GM21515 (cell line): ENCODE measurements at regions not wholly inside any gene's neighbourhood (a gene's known extent, or its start where the extent isn't known, plus 50 kb on each side); places are given as distances from the start of the nearest gene placed in this dataset.
A peak's percentile ranks its signal among the peaks of the same experiment; 100 is the strongest.
"Not testable (repeated sequence)": the region's sequence is repeated elsewhere in the genome, so short reads cannot be mapped to it uniquely, and the experiment has no call there.

Source experiments
- ATAC-seq: cut with Tn5 transposase; IDR thresholded peaks from one replicate; pipeline ENCODE4 v1.9.1; 2021; ENCODE audit not compliant: unreplicated experiment

DNA sequence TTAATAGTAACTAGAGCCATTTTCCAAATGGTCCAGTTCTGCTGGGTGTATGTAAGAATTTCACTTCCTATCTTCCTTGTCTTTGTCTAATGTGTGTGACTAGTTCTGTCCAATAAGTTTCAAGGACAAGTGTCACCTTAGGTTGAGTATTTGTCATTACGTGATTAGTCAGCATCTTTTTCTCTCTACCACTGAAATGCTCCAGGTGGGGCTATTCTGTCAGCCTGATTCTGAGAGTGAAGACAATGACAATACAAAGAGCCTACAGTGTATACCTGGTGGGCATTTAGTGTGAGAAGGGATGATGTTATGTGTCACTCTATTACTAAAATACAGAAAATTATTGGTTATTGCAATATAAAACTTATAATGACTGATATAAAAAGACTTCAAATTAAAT lies 876.3 kb downstream of the C4orf33 start:
- no peak for ATAC-seq

DNA sequence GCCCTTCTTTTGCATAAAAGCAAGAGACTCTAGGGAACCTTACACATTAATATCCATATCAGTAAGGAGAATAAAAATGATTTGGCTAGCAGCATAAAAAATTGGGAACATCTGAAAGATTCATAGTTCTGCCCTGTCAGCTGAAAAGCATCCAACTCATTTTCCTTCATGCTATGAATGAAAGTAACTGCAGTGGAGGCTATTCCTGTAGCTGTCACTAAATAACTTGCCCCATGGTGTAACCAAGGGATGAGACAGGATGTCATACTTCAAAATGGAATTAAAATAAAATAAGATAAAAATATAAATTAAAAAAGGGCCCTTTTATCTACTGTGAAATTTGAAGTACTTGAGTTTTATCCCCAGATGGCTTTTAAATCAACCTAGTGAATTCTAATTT lies 878.8 kb downstream of the C4orf33 start:
- ATAC-seq, result no peak

DNA sequence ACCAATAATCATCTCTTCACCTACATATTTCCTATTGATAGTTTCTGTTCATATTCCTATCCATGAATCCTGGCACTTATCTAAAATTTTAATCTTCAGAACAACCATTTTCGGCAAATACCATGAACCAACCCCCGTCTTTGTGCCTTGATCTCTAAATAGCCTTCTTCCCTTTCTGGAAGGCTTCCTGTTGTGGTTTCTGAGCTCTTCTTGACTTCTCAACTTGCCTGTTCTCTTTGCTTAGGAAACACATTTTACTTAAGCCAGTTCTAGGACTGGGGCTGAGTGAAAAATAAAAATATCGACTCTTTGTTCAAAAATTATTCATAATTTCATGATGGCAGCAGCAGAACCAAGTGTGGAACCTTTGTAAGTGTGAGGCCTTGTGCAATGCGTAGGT lies 882.4 kb downstream of the C4orf33 start:
- ATAC-seq, result no peak

DNA sequence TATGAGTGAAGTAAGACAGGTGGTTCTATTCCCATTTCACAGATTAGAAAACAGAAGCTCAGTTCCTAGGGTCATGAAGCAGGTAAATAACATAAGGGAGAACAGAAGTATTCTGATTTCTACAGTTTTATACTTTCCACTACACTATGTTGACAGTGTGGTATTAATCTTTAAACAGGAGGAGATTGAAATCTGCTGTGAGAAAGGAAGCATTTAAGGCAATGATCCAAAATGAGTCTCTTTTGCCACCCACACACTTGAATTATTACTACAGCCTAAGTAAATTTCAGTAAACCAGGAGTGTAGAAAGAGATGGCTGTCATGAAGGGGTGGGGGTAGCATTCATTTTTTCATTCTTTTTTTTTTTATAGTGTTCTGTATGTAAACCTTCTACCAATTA lies 893.0 kb downstream of the C4orf33 start:
- ATAC-seq, result no peak

DNA sequence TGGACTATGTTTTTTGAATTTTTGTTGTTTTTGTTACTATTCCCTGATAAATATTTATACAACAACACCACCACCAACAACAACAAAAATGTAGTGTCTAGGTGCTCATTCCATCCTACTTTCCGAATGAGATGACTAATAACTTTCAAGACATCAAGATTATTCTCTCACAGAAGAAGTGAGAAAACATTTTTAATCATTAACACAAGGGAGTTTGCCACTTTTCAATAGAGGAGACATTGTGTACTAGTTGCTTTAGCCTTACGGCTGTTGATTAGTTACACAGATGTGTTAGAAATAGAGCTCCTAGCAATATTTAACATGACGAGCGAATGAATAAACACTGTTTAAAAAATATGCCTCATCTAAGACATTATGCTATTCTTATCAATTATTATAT lies 898.8 kb downstream of the C4orf33 start:
- ATAC-seq, result peak; percentile 63

DNA sequence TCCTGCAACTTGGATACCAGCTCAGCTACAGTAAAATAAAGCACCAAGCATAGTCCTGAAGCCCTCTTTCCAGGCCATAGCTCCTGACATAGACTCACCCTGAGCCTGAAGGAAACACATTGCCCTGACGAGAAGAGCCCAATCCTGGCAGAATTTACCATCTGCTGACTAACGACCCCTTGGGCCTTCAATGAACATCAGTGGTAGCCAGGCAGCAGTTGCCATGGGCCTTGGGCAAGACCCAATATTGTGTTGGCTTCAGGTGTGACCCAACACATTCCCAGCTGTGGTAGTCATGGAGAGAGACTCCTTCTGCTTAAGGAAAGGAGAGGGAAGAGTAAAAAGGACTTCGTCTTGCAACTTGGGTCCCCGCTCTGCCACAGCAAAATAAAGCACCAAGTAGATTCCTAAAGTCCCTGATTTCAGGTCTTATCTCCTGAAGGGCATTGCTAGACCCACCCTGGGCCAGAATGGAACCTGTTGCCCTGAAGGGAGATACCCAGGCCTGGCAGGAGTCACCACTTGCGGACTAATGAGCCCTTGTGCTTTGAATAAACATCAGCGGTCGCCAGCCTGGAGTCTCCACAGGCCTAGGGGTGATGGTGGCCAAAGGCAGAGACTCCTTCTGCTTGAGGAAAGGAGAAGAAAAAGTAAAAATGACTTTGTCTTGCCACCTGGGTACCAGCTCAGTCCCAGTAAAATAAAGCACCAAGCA lies 902.6 kb downstream of the C4orf33 start:
- ATAC-seq, result no peak

DNA sequence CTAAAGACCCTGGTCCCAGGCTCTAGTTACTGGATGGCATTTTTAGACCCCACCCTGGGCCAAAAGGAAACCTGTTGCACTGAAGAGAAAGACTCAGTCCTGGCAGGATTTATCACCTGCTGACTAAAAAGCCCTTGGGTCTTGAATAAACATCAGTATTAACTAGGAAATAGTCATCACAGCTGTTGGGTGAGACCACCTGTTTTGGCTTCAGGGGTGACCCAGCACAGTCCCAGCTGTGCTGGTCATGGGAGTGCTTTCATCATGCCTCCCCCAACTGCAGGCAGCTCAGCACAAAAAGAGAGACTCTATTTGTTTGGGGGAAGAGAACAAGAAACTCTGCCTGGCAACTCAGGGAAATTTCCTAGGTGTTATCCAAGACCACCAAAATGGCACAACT lies 903.2 kb downstream of the C4orf33 start:
- ATAC-seq, result no peak

DNA sequence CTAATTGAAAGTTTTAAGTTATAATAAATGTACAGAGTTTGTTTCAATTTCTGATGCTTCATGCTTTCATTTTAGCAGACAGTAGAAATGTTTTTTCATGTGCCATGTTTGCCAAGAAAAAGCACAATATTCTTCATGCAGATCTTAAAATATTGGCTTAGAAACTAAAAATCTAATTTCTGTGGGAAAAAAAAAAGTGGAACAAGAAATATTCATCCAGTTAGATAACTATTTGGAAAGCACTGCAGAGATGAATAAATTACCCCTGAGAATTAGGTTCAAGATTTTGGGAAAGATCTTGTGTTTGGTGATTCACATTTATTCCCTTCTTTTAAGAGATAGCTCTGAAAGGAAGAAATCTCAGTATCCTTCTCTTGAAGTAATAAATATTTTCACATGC lies 912.5 kb downstream of the C4orf33 start:
- ATAC-seq, result no peak

DNA sequence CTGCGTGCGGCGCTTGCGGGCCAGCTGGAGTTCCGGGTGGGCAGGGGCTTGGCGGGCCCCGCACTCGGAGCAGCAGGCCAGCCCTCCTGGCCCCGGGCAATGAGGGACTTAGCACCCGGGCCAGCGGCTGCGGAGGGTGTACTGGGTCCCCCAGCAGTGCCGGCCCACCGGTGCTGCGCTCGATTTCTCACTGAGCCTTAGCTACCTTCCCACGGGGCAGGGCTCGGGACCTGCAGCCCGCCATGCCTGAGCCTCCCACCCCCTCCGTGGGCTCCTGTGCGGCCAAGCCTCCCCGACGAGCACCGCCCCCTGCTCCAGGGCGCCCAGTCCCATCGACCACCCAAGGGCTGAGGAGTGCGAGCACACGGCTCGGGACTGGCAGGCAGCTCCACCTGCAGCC lies 916.9 kb downstream of the C4orf33 start:
- not testable (repeated sequence) for ATAC-seq

DNA sequence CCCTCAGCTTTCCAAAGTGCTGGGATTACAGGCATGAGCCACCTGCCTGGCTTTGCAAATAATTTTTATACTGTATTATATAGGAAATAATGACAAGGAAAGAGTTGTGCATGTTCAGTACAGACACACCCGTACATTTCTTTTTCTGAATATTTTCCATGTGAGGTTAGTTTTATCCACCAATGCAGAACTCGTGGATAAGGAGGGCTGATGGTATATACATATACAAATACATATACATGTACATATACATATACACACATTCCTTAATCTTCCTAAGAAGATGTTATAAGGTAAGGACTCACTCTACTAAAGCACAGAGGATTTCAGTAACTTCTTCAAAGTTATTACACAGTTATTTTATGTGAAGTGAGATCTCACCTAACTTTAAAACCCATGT lies 925.8 kb downstream of the C4orf33 start:
- no peak for ATAC-seq

DNA sequence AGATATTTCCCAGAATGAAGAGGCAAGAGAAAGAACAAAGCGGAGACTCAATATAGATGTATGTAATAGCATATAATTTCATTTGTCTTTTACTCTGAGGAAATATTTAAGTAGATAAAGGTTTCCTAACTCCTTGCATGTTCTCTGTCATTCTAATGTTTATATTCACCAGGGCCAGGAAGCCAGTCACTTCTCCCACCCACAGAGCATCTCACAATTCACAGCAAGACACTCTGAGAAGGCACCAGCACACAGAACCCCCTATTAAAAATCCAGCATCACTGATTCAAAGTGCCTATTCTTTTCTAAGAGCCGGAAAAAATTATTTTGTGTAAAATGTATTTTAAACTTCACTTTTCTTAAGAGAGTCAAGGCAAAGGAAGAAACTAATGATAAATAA lies 927.1 kb downstream of the C4orf33 start:
- ATAC-seq, result no peak

DNA sequence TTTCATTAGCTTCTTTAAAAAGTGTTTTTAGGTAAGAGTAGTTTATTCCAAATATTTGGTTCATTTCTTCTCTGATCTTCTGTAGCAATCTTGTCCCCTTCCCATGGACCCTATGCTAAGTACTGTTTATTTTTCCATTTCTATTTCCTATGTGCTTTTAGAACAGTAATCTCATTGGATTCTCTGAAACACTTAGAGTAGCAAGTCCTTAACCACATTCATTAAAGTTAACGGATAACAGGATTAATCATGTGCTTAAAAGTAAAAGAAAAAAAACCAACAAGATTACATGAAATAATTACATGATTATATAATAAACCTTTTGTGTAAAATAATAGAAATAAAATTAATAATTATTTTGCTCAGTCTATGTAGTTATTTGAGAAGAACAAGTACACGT lies 929.7 kb downstream of the C4orf33 start:
- ATAC-seq, result no peak

DNA sequence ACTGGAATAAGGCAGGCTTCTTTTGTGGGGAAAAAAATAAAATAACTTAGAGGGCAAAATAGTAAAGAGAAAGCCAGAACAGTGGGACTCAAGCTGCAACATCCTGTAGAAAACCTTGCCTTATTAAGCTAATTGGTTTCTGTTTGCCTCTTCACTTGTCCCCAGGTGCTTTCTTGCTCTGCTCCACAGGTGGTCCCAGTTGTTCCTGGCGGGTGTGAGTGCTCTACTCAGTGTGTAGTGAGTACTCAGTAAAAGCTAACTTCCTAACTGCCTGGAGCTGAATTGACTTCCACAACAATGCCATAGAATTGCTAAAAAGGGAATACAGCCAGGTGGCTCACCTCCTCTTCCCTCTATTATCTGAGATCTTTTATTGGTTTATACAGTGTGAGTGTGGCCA lies 930.2 kb downstream of the C4orf33 start:
- ATAC-seq, result no peak

DNA sequence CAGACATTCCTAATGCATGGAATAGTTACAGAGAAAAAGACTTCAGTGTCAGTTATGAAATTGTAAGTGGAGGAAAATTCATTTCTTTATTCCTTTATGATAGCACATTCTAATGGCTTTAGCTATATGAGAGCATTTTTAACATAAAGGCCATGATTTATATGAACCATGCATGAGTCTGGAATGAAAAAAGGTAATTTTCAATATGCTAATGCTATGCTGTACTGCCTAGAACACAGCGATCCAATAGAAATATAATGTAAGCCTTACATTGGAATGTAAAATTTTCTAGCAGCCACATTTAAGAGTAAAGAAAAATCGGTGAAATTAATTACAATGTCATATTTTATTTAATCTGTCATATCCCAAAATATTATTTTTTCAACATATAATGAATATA lies 932.0 kb downstream of the C4orf33 start:
- no peak for ATAC-seq

DNA sequence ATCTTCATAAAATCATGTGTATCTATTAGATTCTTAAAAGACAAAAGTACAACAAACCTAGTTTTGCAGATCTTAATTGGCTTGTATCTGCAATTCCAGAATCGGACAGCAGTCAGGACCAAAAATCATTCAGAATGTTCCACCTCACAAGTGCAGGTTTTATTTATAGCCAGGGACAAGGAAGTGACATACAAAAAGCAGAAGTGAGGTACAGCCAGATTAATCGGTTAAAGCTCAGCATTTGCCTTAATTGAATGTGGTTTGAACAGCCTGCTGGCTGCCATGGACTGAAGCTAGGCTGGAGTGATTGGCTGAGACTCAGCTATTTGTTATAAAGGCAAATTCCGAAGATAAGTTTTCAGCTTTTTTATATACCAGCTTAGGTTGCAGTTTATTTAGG lies 932.6 kb downstream of the C4orf33 start:
- peak; percentile 85 for ATAC-seq

DNA sequence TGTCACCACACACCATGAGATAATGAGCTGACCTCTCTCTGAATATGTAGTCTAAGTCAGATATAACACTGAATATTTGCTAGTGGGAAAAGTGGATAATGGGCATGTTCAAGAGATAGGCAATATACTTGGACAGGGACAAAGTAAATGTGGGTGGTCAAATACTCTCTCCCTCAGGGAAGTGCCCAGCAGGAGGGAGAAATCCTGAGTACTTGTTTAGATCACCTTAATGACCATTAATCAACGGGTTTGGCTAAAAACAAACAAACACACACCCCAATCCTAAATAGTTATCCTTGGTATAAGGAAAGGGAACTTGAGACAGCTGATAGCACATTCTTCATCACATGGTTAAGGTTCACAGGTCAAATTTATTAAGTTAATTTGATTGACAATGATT lies 933.5 kb downstream of the C4orf33 start:
- ATAC-seq, result no peak

DNA sequence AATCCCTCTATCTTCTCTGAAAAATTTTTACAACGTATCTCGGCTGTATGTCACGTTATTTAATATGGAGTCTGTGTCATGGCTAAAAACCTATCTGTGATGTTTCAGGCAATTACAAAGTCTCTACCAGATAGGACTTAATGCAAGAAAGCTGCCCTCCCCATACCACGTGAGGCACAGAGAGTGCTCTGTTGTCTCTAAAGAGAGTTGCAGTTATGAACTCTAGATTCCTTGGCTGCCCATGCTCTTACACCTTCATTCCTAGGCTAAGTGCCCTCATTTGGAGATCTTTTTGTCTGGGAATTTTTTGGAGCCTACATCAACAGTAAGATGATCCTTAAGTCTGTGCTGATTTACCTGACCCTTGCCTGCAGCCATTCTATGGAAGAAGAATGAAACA lies 935.9 kb downstream of the C4orf33 start:
- ATAC-seq, result no peak

DNA sequence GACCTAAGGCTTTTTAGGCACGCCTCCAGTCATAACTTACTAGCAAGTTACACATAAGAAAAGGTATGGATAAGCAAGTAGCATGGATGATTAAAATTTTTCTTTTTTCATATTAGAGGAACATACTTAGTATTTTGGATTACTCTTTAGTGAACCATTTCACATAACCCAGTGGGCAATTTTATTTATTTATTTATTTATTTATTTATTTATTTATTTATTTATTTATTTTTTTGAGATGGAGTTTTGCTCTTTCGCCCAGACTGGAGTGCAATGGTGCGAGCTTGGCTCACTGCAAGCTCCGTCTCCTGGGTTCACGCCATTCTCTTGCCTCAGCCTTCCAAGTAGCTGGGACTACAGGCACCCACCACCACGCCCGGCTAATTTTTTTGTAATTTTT lies 937.7 kb downstream of the C4orf33 start:
- not testable (repeated sequence) for ATAC-seq

DNA sequence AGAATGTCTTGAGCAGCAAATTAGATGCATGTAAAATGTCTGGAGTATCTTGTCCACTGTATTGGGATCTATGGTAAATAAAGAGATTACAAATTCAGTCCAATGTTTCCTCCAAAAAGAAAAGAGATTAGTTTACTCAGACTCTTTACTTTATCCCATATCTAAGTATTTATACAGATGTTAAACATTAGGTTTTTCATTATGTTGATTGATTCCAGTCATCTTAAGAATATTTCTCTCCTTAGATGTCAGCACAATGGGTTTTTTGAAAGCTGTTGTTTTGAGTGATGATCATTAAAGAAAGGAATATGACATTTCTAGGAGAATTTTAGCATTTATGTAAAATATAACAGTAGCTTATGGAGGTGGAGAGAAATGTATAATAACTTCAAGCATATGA lies 938.9 kb downstream of the C4orf33 start:
- no peak for ATAC-seq

DNA sequence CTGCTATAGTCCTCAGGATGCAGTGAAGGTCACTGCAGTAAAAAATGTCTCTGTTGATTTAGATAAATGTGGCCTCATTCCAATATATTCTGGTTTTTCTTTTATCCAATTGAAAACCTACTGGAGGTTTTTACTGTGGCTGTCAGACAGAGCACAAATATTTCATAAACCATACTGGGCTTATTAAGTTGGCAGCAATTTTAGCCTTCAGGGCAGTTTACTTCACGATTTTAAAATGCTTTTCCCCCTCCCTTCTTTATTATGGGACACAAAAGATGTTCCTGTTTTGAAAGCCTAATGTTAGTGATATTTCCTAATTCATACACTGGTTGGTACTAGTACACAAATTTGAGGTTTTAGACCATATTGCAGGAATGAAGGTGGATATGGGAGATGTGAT lies 939.4 kb downstream of the C4orf33 start:
- no peak for ATAC-seq

DNA sequence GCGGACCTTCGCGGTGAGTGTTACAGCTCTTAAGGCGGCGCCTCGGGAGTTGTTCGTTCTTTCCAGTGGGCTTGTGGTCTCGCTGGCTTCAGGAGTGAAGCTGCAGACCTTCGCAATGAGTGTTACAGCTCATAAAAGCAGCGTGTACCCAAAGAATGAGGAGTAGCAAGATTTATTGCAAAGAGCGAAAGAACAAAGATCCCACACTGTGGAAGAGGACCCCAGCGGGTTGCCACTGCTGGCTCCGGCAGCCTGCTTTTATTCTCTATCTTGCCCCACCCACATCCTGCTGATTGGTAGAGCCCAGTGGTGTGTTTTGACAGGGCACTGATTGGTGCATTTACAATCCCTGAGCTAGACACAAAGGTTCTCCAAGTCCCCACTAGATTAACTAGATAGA lies 941.9 kb downstream of the C4orf33 start:
- not testable (repeated sequence) for ATAC-seq

DNA sequence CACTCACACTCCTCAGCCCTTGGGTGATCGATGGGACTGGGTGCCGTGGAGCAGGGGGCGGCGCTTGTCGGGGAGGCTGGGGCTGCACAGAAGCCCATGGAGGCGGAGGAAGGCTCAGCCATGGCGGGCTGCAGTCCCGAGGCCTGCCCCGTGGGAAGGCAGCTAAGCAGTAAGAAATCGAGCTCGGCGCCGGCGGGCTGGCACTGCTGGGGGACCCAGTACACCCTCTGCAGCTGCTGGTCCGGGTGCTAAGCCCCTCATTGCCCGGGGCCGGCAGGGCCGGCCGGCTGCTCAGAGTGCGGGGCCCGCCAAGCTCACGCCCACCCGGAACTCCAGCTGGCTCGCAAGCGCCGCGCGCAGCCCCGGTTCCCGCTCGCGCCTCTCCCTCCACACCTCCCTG lies 942.6 kb downstream of the C4orf33 start:
- ATAC-seq, result not testable (repeated sequence)

DNA sequence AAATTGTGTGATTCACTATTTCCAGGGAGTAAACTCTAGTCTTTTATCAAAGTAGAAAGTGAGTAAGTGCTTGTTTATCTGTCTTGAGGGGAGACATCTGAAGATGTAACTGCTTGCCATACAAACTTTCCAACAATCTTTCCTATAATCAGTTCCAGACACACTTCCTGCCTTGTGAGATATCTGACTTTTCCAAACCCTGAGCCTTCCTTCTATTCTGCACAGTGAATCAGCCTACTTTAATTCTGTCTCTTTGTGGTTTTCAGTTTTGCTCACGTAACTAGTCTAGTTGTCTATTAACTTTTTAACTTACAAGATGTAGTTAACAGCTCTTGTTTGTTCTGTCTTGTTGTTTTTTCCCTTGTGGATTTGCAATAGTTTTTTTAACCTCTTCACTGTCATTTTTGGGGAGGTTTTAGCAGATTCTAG lies 947.8 kb downstream of the C4orf33 start:
- peak; percentile 84 for ATAC-seq
